Progenitor cell of endocrine pancreas (in vitro differentiated cells): ENCODE measurements at regions not wholly inside any gene's neighbourhood (a gene's known extent, or its start where the extent isn't known, plus 50 kb on each side); places are given as distances from the start of the nearest gene placed in this dataset.
"Not testable (repeated sequence)": the region's sequence is repeated elsewhere in the genome, so short reads cannot be mapped to it uniquely, and the experiment has no call there.

Experiments used
- DNase-seq: peaks from one replicate; pipeline ENCODE4 v3.0.0; 2021; ENCODE audit warnings: low spot score; ENCODE audit not compliant: unreplicated experiment
- H3K27ac Mint-ChIP-seq: 2 replicates; pipeline ENCODE4 v1.8.0; 2021; ENCODE audit warnings: mild to moderate bottlenecking, moderate library complexity, mixed read lengths
- H3K27me3 Mint-ChIP-seq: 2 replicates; pipeline ENCODE4 v1.8.0; 2021; ENCODE audit warnings: mixed read lengths
- H3K36me3 Mint-ChIP-seq: 2 replicates; pipeline ENCODE4 v1.8.0; 2022; ENCODE audit warnings: mixed read lengths; ENCODE audit not compliant: insufficient read depth
- H3K4me1 Mint-ChIP-seq: 2 replicates; pipeline ENCODE4 v1.8.0; 2021; ENCODE audit warnings: low read depth, mixed read lengths
- H3K4me3 Mint-ChIP-seq: 2 replicates; pipeline ENCODE4 v1.8.0; 2021; ENCODE audit warnings: low read depth, mild to moderate bottlenecking, moderate library complexity, mixed read lengths
- H3K9me3 Mint-ChIP-seq: 2 replicates; pipeline ENCODE4 v1.8.0; 2021; ENCODE audit warnings: low read depth, mixed read lengths
- TF ChIP-seq, protein P1 (sequence below): fragments of 200-600 bp; sonication (generic); IDR thresholded peaks from one replicate; pipeline ENCODE4 v1.5.0; 2021; ENCODE audit warnings: antibody characterized with exemption, mild to moderate bottlenecking; ENCODE audit not compliant: unreplicated experiment

DNA sequence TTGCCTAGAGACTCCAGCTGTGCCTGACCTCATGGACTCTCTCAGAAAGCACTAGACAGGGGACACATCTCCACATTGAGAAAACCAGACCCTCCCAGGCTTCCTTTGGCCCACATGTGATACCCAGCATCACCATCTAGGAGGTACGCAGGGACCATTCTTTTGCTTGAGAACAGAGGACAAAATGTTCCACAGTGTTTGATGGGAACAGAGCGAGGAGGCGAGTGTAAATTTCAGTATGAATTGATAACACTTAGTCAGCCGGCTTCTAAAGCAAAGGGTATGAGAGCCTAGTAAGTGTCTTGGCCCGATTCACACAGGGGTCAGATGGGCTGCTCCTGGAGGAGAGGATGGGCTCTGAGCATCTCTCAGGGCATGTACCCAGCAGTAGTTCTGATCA is 1052.4 kb downstream of the BCL11B start:
- H3K27ac Mint-ChIP-seq: no peak overlapping the region
- H3K9me3 Mint-ChIP-seq: no peaks in the 10 kb centered on the region
- no peak overlapping the region for H3K4me3 Mint-ChIP-seq
- peaks cover 21% of the 10 kb centered on the region for H3K27me3 Mint-ChIP-seq
- DNase-seq: no peak
- TF ChIP-seq, protein P1, sequence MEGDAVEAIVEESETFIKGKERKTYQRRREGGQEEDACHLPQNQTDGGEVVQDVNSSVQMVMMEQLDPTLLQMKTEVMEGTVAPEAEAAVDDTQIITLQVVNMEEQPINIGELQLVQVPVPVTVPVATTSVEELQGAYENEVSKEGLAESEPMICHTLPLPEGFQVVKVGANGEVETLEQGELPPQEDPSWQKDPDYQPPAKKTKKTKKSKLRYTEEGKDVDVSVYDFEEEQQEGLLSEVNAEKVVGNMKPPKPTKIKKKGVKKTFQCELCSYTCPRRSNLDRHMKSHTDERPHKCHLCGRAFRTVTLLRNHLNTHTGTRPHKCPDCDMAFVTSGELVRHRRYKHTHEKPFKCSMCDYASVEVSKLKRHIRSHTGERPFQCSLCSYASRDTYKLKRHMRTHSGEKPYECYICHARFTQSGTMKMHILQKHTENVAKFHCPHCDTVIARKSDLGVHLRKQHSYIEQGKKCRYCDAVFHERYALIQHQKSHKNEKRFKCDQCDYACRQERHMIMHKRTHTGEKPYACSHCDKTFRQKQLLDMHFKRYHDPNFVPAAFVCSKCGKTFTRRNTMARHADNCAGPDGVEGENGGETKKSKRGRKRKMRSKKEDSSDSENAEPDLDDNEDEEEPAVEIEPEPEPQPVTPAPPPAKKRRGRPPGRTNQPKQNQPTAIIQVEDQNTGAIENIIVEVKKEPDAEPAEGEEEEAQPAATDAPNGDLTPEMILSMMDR: no peak
- H3K36me3 Mint-ChIP-seq: no peaks in the 10 kb centered on the region
- H3K4me1 Mint-ChIP-seq: no peaks in the 10 kb centered on the region

GRCh38 chr14:98223106-98223505 is 1048.9 kb downstream of the BCL11B start:
- Mint-ChIP-seq H3K4me1 (no peaks in the 10 kb centered on the region), H3K27ac (no peak overlapping the region), H3K9me3 (no peaks in the 10 kb centered on the region), H3K4me3 (no peak overlapping the region), H3K36me3 (no peaks in the 10 kb centered on the region), H3K27me3 (peaks cover 2% of the 10 kb centered on the region)
- TF ChIP-seq, protein P1: no peak
- DNase-seq: no peak

GRCh38 chr14:98223710-98224109 is 1048.3 kb downstream of the BCL11B start:
- not testable (repeated sequence) for DNase-seq, H3K36me3 Mint-ChIP-seq, H3K27ac Mint-ChIP-seq, H3K27me3 Mint-ChIP-seq, H3K9me3 Mint-ChIP-seq, H3K4me1 Mint-ChIP-seq, H3K4me3 Mint-ChIP-seq

- no peak overlapping the region for H3K4me3 Mint-ChIP-seq
- H3K27me3 Mint-ChIP-seq: peaks cover 14% of the 10 kb centered on the region
- TF ChIP-seq, protein P1: no peak
- H3K4me1 Mint-ChIP-seq: no peaks in the 10 kb centered on the region
- no peak for DNase-seq
- no peak overlapping the region for H3K27ac Mint-ChIP-seq
- no peaks in the 10 kb centered on the region for H3K36me3 Mint-ChIP-seq
- H3K9me3 Mint-ChIP-seq: no peaks in the 10 kb centered on the region
Observed at GRCh38 chr14:98226411-98226810, 1045.6 kb downstream of the BCL11B start.

GRCh38 chr14:98227000-98227726 is 1044.8 kb downstream of the BCL11B start:
- DNase-seq: no peak
- TF ChIP-seq, protein P1: no peak
- Mint-ChIP-seq H3K27ac (no peak overlapping the region), H3K4me3 (no peak overlapping the region), H3K36me3 (no peaks in the 10 kb centered on the region), H3K9me3 (no peaks in the 10 kb centered on the region), H3K27me3 (peaks cover 18% of the 10 kb centered on the region), H3K4me1 (no peaks in the 10 kb centered on the region)

DNA sequence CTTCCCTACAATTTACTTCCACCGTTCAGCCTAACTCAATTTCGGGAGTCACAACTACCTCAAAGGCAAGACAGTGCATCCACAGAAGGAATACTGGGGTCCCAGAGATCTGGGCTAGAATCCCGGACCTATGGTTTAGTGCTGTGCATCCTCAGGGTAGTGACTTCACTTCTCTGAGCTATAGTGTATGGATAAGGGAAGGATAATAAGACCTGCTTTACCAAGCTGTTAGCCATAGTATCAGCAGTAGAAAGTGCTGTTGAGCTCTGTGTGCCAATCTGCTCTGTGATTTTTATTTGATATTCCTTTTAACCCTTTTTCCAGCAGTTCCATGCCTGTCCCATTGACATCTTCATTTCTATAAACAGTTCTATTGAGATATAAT is 1044.3 kb downstream of the BCL11B start:
- TF ChIP-seq, protein P1: no peak

More for the DNA sequence above, 1044.3 kb downstream of the BCL11B start:
- no peak overlapping the region for H3K27ac Mint-ChIP-seq
- H3K4me3 Mint-ChIP-seq: no peak overlapping the region
- H3K9me3 Mint-ChIP-seq: no peaks in the 10 kb centered on the region
- peaks cover 18% of the 10 kb centered on the region for H3K27me3 Mint-ChIP-seq
- H3K36me3 Mint-ChIP-seq: no peaks in the 10 kb centered on the region
- H3K4me1 Mint-ChIP-seq: no peaks in the 10 kb centered on the region
- no peak for DNase-seq
